ENCODE measurements at regions not wholly inside any gene's neighbourhood (a gene's known extent, or its start where the extent isn't known, plus 50 kb on each side); places are given as distances from the start of the nearest gene placed in this dataset.

DNA sequence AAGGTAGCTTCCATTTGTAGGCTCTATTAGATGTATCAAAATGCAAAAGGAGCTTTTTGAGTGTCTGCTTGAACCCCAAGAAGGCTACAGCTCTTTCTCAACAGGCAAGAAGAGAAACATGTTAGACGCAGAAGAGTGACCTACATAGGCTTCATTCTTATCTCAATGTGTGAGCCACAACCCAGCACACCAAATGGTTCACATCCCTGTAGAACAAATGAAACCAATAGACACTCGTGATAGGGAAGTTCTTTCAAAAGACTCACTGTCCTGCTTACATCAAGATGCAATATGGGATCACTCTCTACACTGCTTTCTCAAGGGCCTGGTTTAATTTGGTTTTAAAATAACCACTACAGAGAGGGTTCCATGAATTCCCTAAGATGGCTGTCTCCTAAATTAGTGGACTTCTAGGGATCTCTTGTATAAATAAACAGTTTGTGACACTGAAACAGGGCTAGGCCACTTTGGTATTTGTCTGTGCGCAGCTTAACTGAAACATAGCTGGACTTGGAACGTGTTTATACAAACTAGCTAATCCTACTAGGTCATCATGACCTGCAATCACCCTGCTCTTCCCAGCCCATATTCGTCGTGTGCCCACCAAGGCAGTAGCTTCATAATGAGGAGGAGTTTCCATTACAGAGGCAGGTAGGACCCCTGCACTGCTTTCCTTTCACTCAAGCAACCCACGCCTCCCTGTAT lies 225.4 kb upstream of the PREP start:
- no peak for DNase-seq

DNA sequence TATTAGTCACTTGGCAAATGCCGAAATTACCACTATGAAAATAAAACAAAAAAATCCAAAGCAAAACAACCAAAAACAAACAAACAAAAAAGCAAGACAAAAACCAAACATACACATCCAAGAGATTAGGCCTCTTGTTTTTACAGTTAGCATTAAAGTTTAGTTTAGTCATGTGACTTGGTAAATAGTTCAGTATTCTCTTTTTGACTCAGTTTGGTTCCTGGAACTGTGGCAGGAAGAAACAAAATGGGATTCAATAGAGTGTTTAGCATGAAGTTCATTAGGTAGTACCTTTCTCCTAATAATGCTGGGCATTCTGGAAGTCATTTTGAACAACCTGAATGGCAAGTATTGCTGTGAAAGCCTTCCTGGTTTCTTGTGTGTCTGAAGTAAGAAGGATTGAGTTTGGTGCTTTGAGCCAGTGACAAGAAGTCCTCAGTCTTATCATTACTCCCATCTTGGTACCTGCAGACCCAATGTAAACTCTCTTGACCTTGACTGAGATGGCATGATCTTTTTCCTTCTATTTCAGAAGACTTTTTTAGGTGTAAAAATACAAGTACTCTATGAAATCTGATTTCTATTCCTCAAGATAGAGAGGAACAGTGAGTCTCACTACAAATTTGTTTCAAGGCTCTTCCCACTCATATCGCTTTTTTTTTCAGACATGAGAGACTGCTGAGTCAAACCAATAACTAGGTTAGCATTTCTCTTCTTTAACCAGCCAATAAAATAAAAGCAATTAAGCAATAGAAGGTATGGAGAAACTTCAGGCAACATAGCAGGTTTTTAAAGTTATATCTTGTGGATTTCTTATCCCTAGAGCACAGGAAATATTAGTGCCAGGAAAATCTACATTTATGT lies 223.6 kb upstream of the PREP start:
- no peak for DNase-seq

- no peak for DNase-seq
Measured at GRCh38 chr6:105624021-105624420, 221.1 kb upstream of the PREP start.

DNA sequence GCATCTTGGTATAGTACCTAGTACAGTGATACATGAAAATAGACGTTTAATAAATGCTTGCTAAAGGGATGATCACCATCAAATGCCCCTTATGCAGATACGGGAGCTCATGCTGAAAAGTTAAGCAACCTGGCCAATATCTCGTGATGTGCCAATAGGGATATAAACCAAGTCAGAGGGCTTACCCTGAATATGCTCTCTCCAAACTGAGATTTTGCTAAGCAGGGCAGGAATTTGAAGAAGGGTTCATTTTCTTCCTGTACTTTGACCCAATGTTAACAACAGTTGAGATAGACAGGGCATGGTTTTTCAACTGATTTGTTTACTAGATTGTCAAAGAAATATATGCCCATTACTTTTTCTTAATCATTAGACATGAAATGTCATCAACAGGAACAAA lies 219.3 kb upstream of the PREP start:
- no peak for DNase-seq

DNA sequence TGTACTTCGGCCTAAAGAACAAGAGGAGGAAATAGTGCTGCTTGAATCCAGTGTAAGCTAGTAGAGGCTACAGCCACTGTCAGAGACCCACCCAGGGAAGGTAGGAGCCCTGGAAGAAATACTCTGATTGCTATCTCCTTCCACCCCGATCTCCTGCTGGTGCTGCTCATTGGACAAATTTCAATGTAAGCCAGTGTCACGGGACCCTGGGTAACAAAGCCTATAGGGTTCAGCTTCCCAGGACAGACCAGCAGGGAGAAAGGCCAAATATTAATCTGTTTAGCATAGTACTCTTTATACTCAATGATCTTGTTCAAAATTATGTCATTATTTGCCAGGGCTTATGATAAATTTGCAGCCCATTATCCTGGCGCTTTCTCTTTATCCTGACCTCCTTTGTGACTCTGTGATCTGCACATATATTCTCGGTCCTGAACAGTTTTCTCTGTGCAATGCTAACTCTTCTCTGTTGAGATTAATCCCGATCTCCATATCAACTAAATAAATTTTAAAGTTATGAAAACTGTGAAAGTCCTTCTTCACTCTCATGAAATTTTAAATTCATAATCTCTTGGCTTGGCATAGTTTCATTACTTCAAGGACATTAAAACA lies 218.8 kb upstream of the PREP start:
- DNase-seq: no peak

GRCh38 chr6:105620878-105621277 lies 218.0 kb upstream of the PREP start:
- DNase-seq: no peak

DNA sequence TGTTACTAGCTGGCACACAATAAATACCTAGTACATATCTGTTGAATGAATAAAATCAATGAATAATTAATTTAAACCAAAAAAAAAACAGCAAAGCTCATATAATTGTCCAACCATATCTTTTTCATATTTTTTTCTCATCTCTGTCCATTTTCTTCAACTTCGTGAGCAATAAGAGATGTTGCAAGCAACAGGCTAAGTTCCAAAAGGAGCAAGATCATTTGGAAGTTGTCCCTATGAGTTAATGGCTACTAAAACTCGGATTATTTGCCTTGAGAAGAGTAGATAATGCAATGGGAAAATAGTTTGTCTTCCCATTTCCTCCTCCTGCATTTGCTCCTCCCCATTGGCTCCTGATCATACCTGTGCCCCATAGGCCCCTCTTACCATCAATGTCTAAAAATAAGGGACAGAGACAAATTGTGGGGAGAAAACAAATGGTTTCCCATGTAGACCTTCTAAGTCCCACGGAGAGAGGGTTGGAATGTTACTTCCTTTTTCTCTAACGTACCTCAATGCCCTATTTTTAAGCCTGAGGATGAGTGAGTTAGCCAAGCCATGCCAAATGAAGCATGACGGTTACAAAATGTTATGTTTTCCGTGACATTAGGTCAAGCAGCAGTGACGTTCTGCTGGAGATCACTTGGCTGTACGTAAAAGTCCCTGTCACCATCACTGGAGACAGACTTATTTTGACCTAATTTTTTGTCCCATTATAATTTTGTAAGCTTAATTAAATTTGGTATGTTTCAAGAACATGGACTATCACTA lies 217.3 kb upstream of the PREP start:
- no peak for DNase-seq

GRCh38 chr6:105618247-105618646 lies 215.4 kb upstream of the PREP start:
- no peak for DNase-seq

DNA sequence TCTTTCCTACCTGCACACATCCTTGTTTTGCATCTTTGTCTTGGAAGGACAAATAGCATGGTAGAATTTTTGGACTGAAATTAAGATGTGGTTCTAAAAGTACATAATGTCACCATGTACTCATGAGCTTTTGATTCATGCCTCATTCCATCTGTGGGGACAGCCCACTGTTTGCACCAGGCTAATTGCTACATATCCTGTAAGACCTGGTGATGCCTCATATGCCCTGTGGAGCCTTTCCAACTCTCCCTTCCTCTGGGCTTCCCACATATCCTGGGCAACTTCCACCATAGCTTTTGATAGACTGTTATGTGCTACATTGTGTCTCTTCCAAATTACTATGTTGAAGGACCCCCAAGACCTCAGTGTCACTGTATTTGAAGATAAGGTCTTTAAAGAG lies 213.6 kb upstream of the PREP start:
- no peak for DNase-seq

- DNase-seq: no peak
Measured at GRCh38 chr6:105611606-105612005, 208.7 kb upstream of the PREP start.

DNA sequence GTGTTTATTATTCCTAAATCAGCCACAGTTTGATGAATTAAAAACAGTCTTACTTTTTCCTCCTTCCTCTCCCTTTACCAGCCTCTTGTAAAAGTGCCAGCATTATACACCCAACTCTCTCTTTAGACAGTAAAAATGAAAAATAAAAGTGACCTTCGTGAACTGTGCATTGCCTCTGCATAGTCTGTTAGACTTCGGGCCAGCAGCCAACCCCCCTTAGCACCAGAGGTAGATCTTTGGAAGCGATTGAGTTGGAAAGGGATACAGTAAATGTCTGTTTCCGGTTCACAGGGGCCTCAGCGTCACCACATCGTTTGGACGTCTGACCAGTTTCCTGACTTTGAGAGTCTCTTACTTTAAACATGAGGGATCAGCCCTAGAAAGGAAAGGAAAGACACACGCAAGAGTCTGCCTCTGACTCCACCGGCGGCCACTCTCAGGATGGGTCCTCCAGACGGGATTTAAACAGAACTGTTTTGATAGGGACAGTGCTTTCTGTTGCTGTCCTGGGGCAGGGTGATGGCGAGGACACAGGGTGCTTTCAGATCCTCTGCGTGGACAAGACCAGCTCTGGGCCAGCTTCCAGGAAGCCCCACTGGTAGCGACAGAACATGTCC lies 206.6 kb upstream of the PREP start:
- no peak for DNase-seq

DNA sequence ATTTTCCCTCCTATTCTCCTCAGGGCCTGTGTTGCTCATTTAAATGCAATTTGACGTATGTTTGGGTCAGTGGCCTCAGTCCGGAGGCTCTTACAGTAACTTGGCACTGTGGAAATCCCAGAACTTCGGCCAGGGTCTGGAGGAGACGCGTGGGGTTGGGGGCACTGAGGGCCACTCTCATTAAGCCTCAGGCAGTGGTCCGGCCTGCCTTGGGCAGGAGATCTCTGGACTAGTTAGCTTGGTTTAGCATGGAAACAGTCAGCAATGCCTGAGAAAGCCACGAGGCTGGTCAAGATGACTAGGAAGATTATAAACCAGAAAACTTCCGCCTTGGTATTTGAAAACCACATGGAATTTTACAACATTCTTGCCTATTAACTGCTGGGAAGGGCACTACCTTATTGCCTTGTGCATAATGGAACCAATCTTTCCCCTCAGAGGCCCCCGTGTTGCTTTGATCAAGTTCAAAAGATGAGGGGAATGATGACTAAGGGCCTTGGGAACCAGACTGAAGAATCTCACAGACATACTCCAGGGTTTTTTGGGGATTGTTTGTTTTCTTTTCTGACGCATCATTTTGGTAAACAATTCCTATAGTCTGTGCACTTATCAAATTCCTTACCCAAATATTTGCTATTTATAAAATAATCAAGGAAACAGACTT lies 206.0 kb upstream of the PREP start:
- no peak for DNase-seq

DNA sequence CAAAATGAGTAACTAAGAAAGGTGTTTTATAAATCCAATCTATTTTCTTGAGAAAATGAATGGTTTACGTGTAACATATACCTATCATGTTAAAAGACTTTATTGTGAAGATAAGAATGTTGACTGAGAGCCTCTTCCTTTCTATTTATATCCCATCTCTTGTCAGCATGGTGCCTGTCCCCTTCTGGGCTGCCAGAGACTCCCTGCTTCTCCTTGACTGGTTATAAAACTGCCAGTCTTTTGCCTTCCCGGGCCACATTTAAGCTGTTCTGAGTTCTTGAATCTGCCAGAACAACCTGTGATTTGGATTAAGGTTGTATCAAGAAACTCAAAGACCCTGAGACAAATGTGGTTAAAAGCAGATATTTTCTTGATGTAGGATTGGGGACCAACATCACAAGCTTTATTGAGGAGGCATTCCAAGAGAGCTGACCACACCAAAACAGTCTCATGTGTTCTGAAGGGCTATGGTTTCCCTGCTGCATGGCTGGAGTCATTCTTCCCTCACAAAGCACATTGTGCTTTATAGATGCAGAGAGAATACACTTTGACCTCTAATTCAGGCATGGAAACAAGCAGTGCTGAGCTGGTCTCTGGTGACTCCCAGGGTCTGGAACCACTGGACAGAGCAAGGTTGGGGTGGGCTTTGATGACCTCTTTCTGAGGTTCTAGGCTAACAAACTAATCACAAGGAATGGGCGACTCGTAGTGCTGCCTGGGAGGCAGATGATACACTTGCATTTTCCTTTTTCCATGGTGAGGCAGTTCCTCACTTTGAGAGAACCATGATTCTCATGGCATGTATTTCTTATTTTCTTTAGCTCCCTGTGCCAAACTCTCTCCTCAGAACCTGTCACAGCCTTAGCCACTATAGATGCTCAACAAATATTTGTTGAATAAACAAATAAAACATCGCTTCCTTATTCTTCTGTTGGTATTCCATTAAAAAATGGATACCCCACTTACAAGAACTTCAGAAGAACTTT lies 205.0 kb upstream of the PREP start:
- DNase-seq: no peak

- DNase-seq: no peak
Measured at GRCh38 chr6:105606831-105607463, 204.1 kb upstream of the PREP start.

- no peak for DNase-seq
Measured at GRCh38 chr6:105604587-105604884, 201.7 kb upstream of the PREP start.

GRCh38 chr6:105603788-105604586 lies 201.1 kb upstream of the PREP start:
- no peak for DNase-seq

DNA sequence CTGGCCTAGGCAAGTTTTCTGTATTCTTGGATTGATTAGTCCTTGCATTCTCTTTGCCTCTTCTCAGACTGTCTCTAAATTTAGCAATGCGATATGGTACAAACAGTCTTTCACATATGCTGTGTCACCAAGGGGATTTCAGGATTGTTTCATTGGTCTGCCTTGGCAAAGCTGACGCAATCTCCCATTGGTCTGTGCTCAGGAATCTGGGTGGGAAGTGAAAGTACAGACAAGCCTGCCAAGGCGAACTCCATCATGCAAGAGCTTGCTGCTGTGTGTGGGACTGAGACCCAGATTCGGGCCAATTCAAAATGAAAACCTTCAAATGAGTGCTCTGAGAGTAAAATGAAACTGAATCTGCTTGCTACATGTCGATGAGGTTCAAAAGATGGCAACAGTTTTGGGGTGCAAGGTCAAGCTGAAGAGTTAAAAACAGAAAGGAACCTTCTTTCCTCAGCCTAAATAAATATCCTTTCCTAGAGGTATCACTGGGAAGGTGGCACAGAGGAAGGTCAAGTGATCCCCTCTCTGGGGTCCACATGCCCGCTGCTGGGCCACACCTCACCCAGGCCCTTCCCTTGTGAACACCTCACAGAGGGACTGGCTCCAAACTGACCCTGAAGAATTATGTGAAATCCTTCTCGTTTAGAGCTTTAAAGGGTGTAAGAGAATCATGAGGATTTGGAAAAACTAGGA lies 198.8 kb upstream of the PREP start:
- no peak for DNase-seq

DNA sequence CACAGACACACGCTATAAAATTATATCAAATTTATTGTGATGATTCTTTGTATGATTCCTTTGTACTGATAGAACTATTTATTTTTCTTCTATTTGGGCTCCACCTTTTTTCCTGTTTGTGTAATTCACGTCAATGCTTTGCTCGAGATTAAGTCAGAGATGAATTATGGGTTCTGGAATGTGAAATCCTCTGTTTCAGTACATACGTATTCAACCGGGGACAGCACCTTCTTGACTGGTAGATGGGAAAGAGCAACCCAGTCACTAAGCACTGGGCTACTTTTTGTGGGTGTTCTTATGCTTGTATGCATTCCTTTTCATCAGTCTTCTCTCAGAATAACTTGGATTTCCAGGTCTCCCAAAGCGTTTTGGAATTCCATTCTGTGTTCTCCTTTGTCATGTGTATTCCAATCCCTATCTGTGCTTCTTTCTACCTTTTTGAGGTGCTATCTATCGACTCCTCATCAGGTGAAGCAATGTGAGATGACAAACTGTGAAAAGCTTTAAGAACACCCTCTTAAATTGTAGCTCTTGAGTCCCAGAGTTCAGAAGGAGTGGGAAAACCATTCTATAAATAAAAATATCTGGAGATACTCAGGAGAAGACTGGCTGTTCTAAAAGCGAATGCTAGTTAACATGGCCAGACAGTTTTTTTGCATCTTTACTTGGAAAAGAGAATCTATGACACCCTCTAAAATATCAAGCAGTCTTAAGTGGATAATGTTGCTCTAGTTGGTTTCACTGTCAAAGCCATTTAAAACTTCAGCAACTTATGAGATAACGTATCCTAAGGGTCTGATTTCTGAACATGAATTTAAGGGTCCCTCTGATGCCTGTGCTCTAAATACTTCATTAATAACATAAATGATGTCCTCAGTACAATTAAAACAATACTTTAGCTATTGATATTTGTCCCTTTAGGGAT lies 197.7 kb upstream of the PREP start:
- DNase-seq: no peak

Data from NCI-H187 (cell line).